SU-DHL-6 (cell line): ENCODE measurements at regions not wholly inside any gene's neighbourhood (a gene's known extent, or its start where the extent isn't known, plus 50 kb on each side); places are given as distances from the start of the nearest gene placed in this dataset.

Source experiments
- H2AFZ ChIP-seq: fragments of 200-600 bp; sonication (generic); 2 replicates; pipeline ENCODE4 v1.6.1; 2014; ENCODE audit warnings: low read depth, mild to moderate bottlenecking, moderate library complexity, mixed read lengths, antibody characterized with exemption, low read length; ENCODE audit not compliant: severe bottlenecking
- H3F3A ChIP-seq: fragments of 200-600 bp; shearing (Covaris generic); 2 replicates; pipeline ENCODE4 v1.6.0; 2016; ENCODE audit warnings: antibody characterized with exemption, mild to moderate bottlenecking; ENCODE audit not compliant: insufficient read depth
- H3K27ac ChIP-seq: fragments of 200-600 bp; sonication (generic); 2 replicates; pipeline ENCODE4 v1.5.1; 2016; ENCODE audit warnings: low read depth, mild to moderate bottlenecking, low read length, moderate library complexity, mixed read lengths
- H3K27me3 ChIP-seq: fragments of 200-600 bp; sonication (generic), shearing (Covaris generic); 2 replicates; pipeline ENCODE4 v1.6.0; 2014; ENCODE audit warnings: mild to moderate bottlenecking, low read length
- H3K36me3 ChIP-seq: fragments of 200-600 bp; sonication (generic); 2 replicates; pipeline ENCODE4 v1.6.1; 2014; ENCODE audit warnings: mild to moderate bottlenecking, low read length, mixed read lengths
- H3K4me2 ChIP-seq: fragments of 300-600, 200-600 bp; shearing (Covaris generic), sonication (generic); 2 replicates; pipeline ENCODE4 v1.6.0; 2014; ENCODE audit warnings: low read length, low read depth, mild to moderate bottlenecking; ENCODE audit not compliant: poor library complexity, severe bottlenecking
- H3K4me3 ChIP-seq: fragments of 200-600 bp; sonication (generic); 2 replicates; pipeline ENCODE4 v1.5.1; 2014; ENCODE audit warnings: antibody characterized with exemption, low read length, mild to moderate bottlenecking, mixed read lengths; ENCODE audit not compliant: insufficient read depth, poor library complexity, severe bottlenecking
- H3K79me2 ChIP-seq: fragments of 200-600 bp; sonication (generic); 2 replicates; pipeline ENCODE4 v1.6.1; 2014; ENCODE audit warnings: mild to moderate bottlenecking, low read length, moderate library complexity; ENCODE audit not compliant: insufficient read depth
- H3K9ac ChIP-seq: fragments of 200-600 bp; sonication (generic); 2 replicates; pipeline ENCODE4 v1.7.0; 2014; ENCODE audit warnings: mild to moderate bottlenecking, low read length
- H3K9me2 ChIP-seq: fragments of 200-600 bp; sonication (generic); replicated peaks from 2 replicates; pipeline ENCODE4 v1.6.1; 2014; ENCODE audit warnings: low read length; ENCODE audit not compliant: insufficient read depth
- H3K9me3 ChIP-seq: fragments of 200-600 bp; sonication (generic); 2 replicates; pipeline ENCODE4 v1.6.1; 2014; ENCODE audit warnings: low read length, mixed read lengths; ENCODE audit not compliant: insufficient read depth
- H4K20me1 ChIP-seq: fragments of 200-600 bp; sonication (generic); 2 replicates; pipeline ENCODE4 v1.6.1; 2014; ENCODE audit warnings: low read depth, mild to moderate bottlenecking, antibody characterized with exemption, low read length, moderate library complexity, mixed read lengths
- EZH2phosphoT487 ChIP-seq: fragments of 200-600 bp; sonication (generic), shearing (Covaris generic); conservative IDR thresholded peaks from 2 replicates; pipeline ENCODE4 v1.6.1; 2018; ENCODE audit warnings: mild to moderate bottlenecking, antibody characterized with exemption, low read length, moderate library complexity, mixed read lengths
- TF ChIP-seq, protein P1 (sequence below): fragments of 200-600 bp; sonication (generic); IDR thresholded peaks from one replicate; pipeline ENCODE4 v1.5.1; 2017; ENCODE audit warnings: antibody characterized with exemption, mild to moderate bottlenecking, low read length, moderate library complexity; ENCODE audit not compliant: insufficient read depth, poor library complexity, severe bottlenecking

GRCh38 chr1:229808272-229808671 lies 182.2 kb downstream of the URB2 start:
- no peaks in the 10 kb centered on the region for H3K79me2 ChIP-seq
- H4K20me1 ChIP-seq: no peaks in the 10 kb centered on the region
- H3K27ac ChIP-seq: no peak overlapping the region
- no peaks in the 10 kb centered on the region for H3K36me3 ChIP-seq
- H3K9me3 ChIP-seq: peaks cover 20% of the 10 kb centered on the region
- H3K9ac ChIP-seq: no peak overlapping the region
- TF ChIP-seq, protein P1, sequence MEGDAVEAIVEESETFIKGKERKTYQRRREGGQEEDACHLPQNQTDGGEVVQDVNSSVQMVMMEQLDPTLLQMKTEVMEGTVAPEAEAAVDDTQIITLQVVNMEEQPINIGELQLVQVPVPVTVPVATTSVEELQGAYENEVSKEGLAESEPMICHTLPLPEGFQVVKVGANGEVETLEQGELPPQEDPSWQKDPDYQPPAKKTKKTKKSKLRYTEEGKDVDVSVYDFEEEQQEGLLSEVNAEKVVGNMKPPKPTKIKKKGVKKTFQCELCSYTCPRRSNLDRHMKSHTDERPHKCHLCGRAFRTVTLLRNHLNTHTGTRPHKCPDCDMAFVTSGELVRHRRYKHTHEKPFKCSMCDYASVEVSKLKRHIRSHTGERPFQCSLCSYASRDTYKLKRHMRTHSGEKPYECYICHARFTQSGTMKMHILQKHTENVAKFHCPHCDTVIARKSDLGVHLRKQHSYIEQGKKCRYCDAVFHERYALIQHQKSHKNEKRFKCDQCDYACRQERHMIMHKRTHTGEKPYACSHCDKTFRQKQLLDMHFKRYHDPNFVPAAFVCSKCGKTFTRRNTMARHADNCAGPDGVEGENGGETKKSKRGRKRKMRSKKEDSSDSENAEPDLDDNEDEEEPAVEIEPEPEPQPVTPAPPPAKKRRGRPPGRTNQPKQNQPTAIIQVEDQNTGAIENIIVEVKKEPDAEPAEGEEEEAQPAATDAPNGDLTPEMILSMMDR: no peak
- no peak for TF ChIP-seq EZH2phosphoT487
- no peak overlapping the region for H3K4me3 ChIP-seq
- H2AFZ ChIP-seq: no peak overlapping the region
- H3K9me2 ChIP-seq: no peaks in the 10 kb centered on the region
- no peak overlapping the region for H3K4me2 ChIP-seq
- no peaks in the 10 kb centered on the region for H3F3A ChIP-seq
- H3K27me3 ChIP-seq: no peaks in the 10 kb centered on the region

GRCh38 chr1:229810140-229810539 lies 184.1 kb downstream of the URB2 start:
- H2AFZ ChIP-seq: no peak overlapping the region
- no peaks in the 10 kb centered on the region for H3F3A ChIP-seq
- H3K27ac ChIP-seq: no peak overlapping the region
- no peaks in the 10 kb centered on the region for H3K27me3 ChIP-seq
- H3K79me2 ChIP-seq: no peaks in the 10 kb centered on the region
- no peak overlapping the region for H3K9ac ChIP-seq
- no peaks in the 10 kb centered on the region for H4K20me1 ChIP-seq
- H3K36me3 ChIP-seq: no peaks in the 10 kb centered on the region
- H3K9me3 ChIP-seq: peaks cover 10% of the 10 kb centered on the region
- no peak overlapping the region for H3K4me2 ChIP-seq
- TF ChIP-seq, protein P1: no peak
- TF ChIP-seq EZH2phosphoT487: no peak
- no peaks in the 10 kb centered on the region for H3K9me2 ChIP-seq
- no peak overlapping the region for H3K4me3 ChIP-seq

DNA sequence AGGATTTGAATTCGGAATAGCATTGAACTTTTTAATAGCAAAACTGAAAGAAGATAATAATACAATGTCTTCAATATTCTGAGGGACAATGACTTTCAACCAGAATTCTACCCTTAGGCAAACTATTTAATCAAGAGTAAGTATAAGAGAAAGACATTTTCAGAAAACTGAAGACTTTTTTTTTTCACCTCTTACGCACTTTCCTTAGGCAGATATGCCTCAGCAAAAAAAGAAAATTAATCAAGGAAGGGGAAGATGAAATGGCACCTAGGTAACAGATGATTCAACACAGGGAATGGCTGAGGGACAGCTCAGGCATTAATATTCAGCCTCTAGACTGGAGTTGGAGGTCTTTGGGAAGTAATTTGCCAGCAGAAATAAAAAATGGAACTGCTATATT lies 184.9 kb downstream of the URB2 start:
- H3K9ac ChIP-seq: no peak overlapping the region
- no peaks in the 10 kb centered on the region for H4K20me1 ChIP-seq
- H3K4me3 ChIP-seq: no peak overlapping the region
- H3K27ac ChIP-seq: no peak overlapping the region
- TF ChIP-seq EZH2phosphoT487: no peak
- TF ChIP-seq, protein P1: no peak
- H3K79me2 ChIP-seq: no peaks in the 10 kb centered on the region
- H2AFZ ChIP-seq: no peak overlapping the region
- no peak overlapping the region for H3K4me2 ChIP-seq
- no peaks in the 10 kb centered on the region for H3K9me2 ChIP-seq
- H3K9me3 ChIP-seq: 0 out of 2 replicates have a peak, but pooled peaks cover 7% of the 10 kb centered on the region
- H3K36me3 ChIP-seq: no peaks in the 10 kb centered on the region
- H3F3A ChIP-seq: no peaks in the 10 kb centered on the region
- no peaks in the 10 kb centered on the region for H3K27me3 ChIP-seq
